H1 (cell line): ENCODE measurements at regions not wholly inside any gene's neighbourhood (a gene's known extent, or its start where the extent isn't known, plus 50 kb on each side); places are given as distances from the start of the nearest gene placed in this dataset.

Experiments used
- CHD1 ChIP-seq: IDR thresholded peaks from 2 replicates; pipeline ENCODE4 v1.6.1; 2012; ENCODE audit warnings: low read depth, low read length, improper control_type of control experiment
- NRF1 ChIP-seq: IDR thresholded peaks from 2 replicates; pipeline ENCODE4 v1.6.1; 2011; ENCODE audit warnings: mild to moderate bottlenecking, low read depth, low read length, improper control_type of control experiment
- RNF2 ChIP-seq: fragments of 200-900, 300-1000 bp; sonication (generic); IDR thresholded peaks from 2 replicates; pipeline ENCODE4 v1.7.1; 2016; ENCODE audit warnings: borderline replicate concordance, low read depth, mild to moderate bottlenecking, antibody characterized with exemption, low read length; ENCODE audit not compliant: poor library complexity, severe bottlenecking; ENCODE audit errors: missing control alignments
- SP1 ChIP-seq: IDR thresholded peaks from 2 replicates; pipeline ENCODE4 v1.6.1; 2011; ENCODE audit warnings: low read depth, low read length
- TAF1 ChIP-seq: IDR thresholded peaks from 2 replicates; pipeline ENCODE4 v1.6.1; 2011; ENCODE audit warnings: mild to moderate bottlenecking, low read depth, low read length
- TF ChIP-seq, protein P1 (sequence below): fragments of 300-600 bp; sonication (generic); IDR thresholded peaks from 2 replicates; pipeline ENCODE4 v1.7.1; 2012; ENCODE audit warnings: low read length, moderate library complexity, mild to moderate bottlenecking, inconsistent platforms; ENCODE audit not compliant: insufficient replicate concordance

DNA sequence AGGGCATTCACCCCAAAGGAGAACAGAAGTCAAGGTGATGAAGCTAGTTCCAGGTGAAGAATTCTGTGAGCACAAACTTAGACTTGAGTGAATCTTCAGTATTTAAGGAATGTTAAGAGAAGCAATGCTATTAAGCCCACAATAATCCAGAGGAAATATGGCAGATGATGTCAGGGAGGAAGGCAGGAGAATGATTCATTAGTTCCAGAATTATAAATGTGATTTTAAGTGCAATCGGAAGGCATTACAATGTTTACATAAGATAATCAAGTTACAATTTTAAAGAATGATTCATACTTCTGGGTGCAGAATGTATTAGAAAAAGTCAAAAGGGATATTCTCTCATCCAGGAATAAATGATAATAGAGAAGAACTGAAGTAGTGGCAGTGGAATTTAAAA lies 545.2 kb upstream of the BRINP3 start (continued):
- TF ChIP-seq, protein P1, sequence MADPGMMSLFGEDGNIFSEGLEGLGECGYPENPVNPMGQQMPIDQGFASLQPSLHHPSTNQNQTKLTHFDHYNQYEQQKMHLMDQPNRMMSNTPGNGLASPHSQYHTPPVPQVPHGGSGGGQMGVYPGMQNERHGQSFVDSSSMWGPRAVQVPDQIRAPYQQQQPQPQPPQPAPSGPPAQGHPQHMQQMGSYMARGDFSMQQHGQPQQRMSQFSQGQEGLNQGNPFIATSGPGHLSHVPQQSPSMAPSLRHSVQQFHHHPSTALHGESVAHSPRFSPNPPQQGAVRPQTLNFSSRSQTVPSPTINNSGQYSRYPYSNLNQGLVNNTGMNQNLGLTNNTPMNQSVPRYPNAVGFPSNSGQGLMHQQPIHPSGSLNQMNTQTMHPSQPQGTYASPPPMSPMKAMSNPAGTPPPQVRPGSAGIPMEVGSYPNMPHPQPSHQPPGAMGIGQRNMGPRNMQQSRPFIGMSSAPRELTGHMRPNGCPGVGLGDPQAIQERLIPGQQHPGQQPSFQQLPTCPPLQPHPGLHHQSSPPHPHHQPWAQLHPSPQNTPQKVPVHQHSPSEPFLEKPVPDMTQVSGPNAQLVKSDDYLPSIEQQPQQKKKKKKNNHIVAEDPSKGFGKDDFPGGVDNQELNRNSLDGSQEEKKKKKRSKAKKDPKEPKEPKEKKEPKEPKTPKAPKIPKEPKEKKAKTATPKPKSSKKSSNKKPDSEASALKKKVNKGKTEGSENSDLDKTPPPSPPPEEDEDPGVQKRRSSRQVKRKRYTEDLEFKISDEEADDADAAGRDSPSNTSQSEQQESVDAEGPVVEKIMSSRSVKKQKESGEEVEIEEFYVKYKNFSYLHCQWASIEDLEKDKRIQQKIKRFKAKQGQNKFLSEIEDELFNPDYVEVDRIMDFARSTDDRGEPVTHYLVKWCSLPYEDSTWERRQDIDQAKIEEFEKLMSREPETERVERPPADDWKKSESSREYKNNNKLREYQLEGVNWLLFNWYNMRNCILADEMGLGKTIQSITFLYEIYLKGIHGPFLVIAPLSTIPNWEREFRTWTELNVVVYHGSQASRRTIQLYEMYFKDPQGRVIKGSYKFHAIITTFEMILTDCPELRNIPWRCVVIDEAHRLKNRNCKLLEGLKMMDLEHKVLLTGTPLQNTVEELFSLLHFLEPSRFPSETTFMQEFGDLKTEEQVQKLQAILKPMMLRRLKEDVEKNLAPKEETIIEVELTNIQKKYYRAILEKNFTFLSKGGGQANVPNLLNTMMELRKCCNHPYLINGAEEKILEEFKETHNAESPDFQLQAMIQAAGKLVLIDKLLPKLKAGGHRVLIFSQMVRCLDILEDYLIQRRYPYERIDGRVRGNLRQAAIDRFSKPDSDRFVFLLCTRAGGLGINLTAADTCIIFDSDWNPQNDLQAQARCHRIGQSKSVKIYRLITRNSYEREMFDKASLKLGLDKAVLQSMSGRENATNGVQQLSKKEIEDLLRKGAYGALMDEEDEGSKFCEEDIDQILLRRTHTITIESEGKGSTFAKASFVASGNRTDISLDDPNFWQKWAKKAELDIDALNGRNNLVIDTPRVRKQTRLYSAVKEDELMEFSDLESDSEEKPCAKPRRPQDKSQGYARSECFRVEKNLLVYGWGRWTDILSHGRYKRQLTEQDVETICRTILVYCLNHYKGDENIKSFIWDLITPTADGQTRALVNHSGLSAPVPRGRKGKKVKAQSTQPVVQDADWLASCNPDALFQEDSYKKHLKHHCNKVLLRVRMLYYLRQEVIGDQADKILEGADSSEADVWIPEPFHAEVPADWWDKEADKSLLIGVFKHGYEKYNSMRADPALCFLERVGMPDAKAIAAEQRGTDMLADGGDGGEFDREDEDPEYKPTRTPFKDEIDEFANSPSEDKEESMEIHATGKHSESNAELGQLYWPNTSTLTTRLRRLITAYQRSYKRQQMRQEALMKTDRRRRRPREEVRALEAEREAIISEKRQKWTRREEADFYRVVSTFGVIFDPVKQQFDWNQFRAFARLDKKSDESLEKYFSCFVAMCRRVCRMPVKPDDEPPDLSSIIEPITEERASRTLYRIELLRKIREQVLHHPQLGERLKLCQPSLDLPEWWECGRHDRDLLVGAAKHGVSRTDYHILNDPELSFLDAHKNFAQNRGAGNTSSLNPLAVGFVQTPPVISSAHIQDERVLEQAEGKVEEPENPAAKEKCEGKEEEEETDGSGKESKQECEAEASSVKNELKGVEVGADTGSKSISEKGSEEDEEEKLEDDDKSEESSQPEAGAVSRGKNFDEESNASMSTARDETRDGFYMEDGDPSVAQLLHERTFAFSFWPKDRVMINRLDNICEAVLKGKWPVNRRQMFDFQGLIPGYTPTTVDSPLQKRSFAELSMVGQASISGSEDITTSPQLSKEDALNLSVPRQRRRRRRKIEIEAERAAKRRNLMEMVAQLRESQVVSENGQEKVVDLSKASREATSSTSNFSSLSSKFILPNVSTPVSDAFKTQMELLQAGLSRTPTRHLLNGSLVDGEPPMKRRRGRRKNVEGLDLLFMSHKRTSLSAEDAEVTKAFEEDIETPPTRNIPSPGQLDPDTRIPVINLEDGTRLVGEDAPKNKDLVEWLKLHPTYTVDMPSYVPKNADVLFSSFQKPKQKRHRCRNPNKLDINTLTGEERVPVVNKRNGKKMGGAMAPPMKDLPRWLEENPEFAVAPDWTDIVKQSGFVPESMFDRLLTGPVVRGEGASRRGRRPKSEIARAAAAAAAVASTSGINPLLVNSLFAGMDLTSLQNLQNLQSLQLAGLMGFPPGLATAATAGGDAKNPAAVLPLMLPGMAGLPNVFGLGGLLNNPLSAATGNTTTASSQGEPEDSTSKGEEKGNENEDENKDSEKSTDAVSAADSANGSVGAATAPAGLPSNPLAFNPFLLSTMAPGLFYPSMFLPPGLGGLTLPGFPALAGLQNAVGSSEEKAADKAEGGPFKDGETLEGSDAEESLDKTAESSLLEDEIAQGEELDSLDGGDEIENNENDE, result no peak
- TF ChIP-seq CHD1 (no peak), RNF2 (no peak), SP1 (no peak), TAF1 (no peak), NRF1 (no peak)
